RWPE1 (cell line): ENCODE measurements at regions not wholly inside any gene's neighbourhood (a gene's known extent, or its start where the extent isn't known, plus 50 kb on each side); places are given as distances from the start of the nearest gene placed in this dataset.

Experiments
- CTCF ChIA-PET: fragments of 350-600 bp; sonication (Branson Sonifier 250); formaldehyde crosslinking; extraction: SDS; loops from one replicate; lab custom pipeline; 2021; lab: Yijun Ruan, JAX
- POLR2A ChIA-PET: fragments of 400-600 bp; formaldehyde crosslinking; extraction: SDS; loops from one replicate; lab custom pipeline; 2020; ENCODE audit warnings: antibody characterized with exemption; ENCODE audit not compliant: low non-redundant PET; lab: Yijun Ruan, JAX
- DNase-seq: peaks from one replicate; pipeline ENCODE4 v3.0.0; 2012; ENCODE audit warnings: low spot score
- H3K27ac ChIP-seq: fragments of 450-650 bp; 2 replicates; pipeline ENCODE4 v1.5.1; 2017
- CTCF ChIP-seq: fragments of 450-650 bp; conservative IDR thresholded peaks from 2 replicates; pipeline ENCODE4 v1.5.1; 2017; ENCODE audit warnings: low read depth, mild to moderate bottlenecking

GRCh38 chr13:47206111-47206510 lies 309.3 kb upstream of the HTR2A start:
- no peak overlapping the region for H3K27ac ChIP-seq
- ChIA-PET POLR2A (no interaction called here), CTCF (no interaction called here)
- no peak for DNase-seq
- TF ChIP-seq CTCF, result no peak

DNA sequence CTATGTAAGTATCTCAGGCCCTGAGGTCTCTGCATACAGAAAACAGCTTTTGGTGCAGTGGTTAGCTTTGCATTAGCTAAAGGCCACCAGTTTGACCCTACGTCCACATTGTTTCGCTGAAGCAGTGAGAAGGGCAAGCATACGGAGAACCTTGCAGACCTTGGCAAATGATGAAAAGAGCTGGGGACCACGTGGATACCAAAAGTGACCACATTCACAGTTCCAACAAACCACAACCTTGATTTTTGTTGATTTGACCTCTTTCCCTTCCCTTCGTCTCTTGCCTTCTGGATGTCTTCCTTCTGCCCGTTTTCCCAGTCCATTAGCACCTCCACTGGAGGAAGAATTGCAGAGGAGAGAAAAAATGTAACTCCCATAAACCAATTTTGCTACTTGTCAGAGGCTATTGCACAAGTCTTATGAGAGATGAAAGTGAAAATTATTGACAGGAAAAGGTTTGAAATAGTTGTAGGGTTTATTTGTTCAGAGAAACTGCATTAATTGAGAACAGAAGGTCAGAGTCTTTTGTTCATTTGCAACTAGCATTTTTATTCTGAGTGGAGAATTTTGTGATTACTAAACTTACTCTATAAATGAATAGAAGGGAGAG lies 293.9 kb upstream of the HTR2A start:
- ChIA-PET POLR2A (no interaction called here), CTCF (no interaction called here)
- DNase-seq, result no peak
- TF ChIP-seq CTCF, result no peak
- no peak overlapping the region for H3K27ac ChIP-seq

DNA sequence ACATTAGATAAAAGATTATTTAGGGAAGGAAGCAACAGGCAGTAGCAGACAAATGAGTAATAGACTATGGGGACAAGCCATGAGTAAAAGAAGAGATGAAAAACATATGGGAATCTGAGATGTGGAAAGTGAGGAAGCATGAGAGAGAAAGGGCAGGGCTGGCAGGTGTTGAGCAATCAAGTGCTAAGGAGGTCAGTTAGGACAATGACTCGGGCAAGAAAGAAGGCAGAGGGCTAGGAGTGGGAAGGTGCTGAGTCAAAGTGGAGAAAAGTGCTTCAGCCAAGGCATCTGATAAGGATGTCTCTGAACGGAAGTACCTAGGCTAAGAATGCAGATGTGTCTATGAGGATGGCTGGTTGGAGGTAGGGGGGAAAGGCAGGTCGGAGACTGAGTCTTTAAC lies 291.9 kb upstream of the HTR2A start:
- CTCF ChIA-PET, result no interaction called here
- DNase-seq, result no peak
- POLR2A ChIA-PET, result no interaction called here
- no peak for TF ChIP-seq CTCF
- no peak overlapping the region for H3K27ac ChIP-seq

- TF ChIP-seq CTCF, result no peak
- no peak for DNase-seq
- POLR2A ChIA-PET, result no interaction called here
- no peak overlapping the region for H3K27ac ChIP-seq
- CTCF ChIA-PET, result no interaction called here
Measured at GRCh38 chr13:47186471-47186870, 289.6 kb upstream of the HTR2A start.

GRCh38 chr13:47184321-47184720 lies 287.5 kb upstream of the HTR2A start:
- H3K27ac ChIP-seq, result no peak overlapping the region
- POLR2A ChIA-PET, result interaction anchor here (0.6 kb wide), 1 partner anchor 363 kb away, joined by 3 read pairs; no protein-coding TSS in a partner anchor
- DNase-seq, result no peak
- CTCF ChIA-PET, result no interaction called here
- no peak for TF ChIP-seq CTCF

DNA sequence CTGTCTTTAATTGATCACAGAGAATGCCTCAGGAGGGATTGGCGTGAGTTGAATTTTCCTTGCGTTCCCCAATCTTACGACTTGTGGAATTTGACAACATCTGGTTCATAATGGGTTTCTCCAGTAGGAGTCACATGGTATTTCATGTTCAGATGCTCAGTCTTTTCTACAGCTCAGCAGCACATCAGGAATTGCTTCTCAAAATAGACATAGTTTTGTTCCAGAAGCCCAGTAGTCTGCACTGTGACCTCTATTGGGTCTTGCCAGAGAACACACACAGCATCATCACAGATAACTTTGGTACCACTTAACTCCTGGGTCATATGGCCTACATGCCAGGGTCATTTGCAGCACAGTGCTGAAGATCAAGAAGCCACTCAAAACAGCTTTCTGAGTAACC lies 282.5 kb upstream of the HTR2A start:
- CTCF ChIA-PET, result no interaction called here
- POLR2A ChIA-PET, result no interaction called here
- no peak for DNase-seq
- H3K27ac ChIP-seq, result no peak overlapping the region
- no peak for TF ChIP-seq CTCF
